Esophagus muscularis mucosa (tissue), 2 donors: ENCODE measurements at regions not wholly inside any gene's neighbourhood (a gene's known extent, or its start where the extent isn't known, plus 50 kb on each side); places are given as distances from the start of the nearest gene placed in this dataset.

Experiments
- POLR2A ChIP-seq: fragments of 450-650 bp; IDR thresholded peaks from one replicate; pipeline ENCODE4 v1.6.1; 2017; ENCODE audit warnings: antibody characterized with exemption, moderate library complexity, mild to moderate bottlenecking, low read depth
- POLR2AphosphoS5 ChIP-seq, 2 donors: sonication (generic); formaldehyde crosslinking; IDR thresholded peaks; one replicate each; pipeline ENCODE4 v1.6.1; 2017; ENCODE audit warnings: antibody characterized with exemption in 2 of 2

- no peak for TF ChIP-seq POLR2A
- no peak for TF ChIP-seq POLR2AphosphoS5 (IDR thresholded peaks at IDR 0.05)
Observed at GRCh38 chr18:2089396-2089795, 481.9 kb downstream of the METTL4 start.
